ENCODE measurements at regions not wholly inside any gene's neighbourhood (a gene's known extent, or its start where the extent isn't known, plus 50 kb on each side); places are given as distances from the start of the nearest gene placed in this dataset.

DNA sequence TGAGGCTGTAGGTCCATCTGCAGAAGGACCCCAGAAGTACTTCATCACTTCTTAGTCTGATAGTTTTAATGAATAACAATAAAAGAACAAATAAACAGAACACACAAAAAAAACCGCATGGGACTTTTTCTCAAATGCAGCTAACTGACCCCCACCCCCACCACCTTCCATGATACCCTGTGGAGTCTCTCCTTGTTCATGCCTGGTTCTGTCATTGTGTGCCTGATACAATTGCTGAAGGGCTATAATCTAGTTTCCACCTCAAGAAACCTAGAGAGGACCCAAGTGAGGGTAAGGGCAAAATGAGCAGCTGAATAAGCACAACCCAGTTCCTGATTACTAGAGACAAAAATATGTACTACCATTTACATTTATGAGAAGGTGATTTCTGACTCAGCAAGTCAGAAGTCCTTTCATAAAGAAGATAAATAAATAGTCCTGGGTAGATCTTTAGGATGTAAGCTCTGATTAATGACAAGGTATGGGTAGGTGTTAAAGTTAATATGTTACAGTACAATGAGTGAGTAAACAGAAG, 155.1 kb downstream of the TMA16 start:
- no peak for DNase-seq
- intact Hi-C loops (cut with DNase I, micrococcal nuclease) = no loop called here
- TF ChIP-seq, protein P1, sequence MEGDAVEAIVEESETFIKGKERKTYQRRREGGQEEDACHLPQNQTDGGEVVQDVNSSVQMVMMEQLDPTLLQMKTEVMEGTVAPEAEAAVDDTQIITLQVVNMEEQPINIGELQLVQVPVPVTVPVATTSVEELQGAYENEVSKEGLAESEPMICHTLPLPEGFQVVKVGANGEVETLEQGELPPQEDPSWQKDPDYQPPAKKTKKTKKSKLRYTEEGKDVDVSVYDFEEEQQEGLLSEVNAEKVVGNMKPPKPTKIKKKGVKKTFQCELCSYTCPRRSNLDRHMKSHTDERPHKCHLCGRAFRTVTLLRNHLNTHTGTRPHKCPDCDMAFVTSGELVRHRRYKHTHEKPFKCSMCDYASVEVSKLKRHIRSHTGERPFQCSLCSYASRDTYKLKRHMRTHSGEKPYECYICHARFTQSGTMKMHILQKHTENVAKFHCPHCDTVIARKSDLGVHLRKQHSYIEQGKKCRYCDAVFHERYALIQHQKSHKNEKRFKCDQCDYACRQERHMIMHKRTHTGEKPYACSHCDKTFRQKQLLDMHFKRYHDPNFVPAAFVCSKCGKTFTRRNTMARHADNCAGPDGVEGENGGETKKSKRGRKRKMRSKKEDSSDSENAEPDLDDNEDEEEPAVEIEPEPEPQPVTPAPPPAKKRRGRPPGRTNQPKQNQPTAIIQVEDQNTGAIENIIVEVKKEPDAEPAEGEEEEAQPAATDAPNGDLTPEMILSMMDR (IDR thresholded peaks at IDR 0.05) = no peak
- Histone ChIP-seq H3K36me3 (ENCODE audit: low read depth) (no peaks in the 10 kb centered on the region), H3K9me3 (peaks cover 8% of the 10 kb centered on the region), H3K4me1 (ENCODE audit: low read depth) (no peaks in the 10 kb centered on the region), H3K4me3 (no peak overlapping the region)
- no peak for ATAC-seq

DNA sequence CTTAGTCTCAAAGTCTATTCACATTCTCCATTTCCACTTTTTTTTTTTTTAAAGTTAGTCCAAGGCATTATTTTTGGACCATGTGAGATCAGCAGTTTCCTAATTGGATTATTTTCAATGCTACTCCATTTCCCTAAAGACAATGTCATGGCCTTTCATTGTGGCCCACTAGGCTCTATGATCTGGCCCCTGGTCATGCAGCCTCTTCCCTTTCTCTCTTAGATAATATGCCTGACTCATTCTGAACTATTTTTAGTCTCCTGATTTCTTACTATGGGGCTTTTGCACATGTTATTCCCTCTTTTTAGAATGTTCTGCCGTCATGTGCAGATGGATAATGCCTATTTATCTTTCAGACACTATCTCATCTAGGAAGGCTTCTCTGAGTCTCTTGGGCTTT, 157.3 kb downstream of the TMA16 start:
- H3K4me3 ChIP-seq = no peak overlapping the region
- H3K9me3 ChIP-seq = no peaks in the 10 kb centered on the region
- TF ChIP-seq, protein P1 (IDR thresholded peaks at IDR 0.05) = no peak
- intact Hi-C loops (cut with DNase I, micrococcal nuclease) = no loop called here
- DNase-seq (no peak), ATAC-seq (no peak)
- no peaks in the 10 kb centered on the region for H3K4me1 ChIP-seq (ENCODE audit: low read depth)
- H3K36me3 ChIP-seq (ENCODE audit: low read depth) = no peaks in the 10 kb centered on the region

- Histone ChIP-seq H3K9me3 (no peaks in the 10 kb centered on the region), H3K4me1 (ENCODE audit: low read depth) (no peaks in the 10 kb centered on the region), H3K4me3 (no peak overlapping the region), H3K36me3 (ENCODE audit: low read depth) (no peaks in the 10 kb centered on the region)
- ATAC-seq (no peak), DNase-seq (no peak)
- TF ChIP-seq, protein P1 (IDR thresholded peaks at IDR 0.05) = no peak
- intact Hi-C loops (cut with DNase I, micrococcal nuclease) = no loop called here
Measured at GRCh38 chr4:163654621-163655020, 160.1 kb downstream of the TMA16 start.

DNA sequence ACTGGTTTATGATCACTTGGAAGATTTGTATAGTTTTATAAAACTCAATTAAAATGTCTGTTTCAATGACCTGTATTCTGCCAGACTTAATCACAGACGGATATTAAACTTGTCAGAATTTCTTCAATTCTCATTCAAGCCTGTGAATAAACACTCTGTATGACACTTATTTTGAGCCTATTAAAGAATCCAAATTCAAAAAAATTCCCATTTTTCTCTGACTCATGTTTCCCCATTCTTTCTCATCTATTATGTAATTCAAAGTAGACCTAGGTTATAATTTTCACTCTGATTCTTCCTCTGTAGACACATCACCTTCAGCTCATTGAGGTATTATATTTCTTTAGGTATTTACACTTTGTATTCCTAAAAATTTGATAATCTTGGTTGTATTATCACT, 166.1 kb downstream of the TMA16 start:
- DNase-seq (no peak), ATAC-seq (no peak)
- TF ChIP-seq, protein P1 (IDR thresholded peaks at IDR 0.05) = no peak
- Histone ChIP-seq H3K4me3 (no peak overlapping the region), H3K4me1 (ENCODE audit: low read depth) (no peaks in the 10 kb centered on the region), H3K36me3 (ENCODE audit: low read depth) (no peaks in the 10 kb centered on the region), H3K9me3 (no peaks in the 10 kb centered on the region)
- intact Hi-C loops (cut with DNase I, micrococcal nuclease) = no loop called here

- H3K9me3 ChIP-seq = no peaks in the 10 kb centered on the region
- intact Hi-C loops (cut with DNase I, micrococcal nuclease) = no loop called here
- H3K4me3 ChIP-seq = no peak overlapping the region
- TF ChIP-seq, protein P1 (IDR thresholded peaks at IDR 0.05) = no peak
- H3K36me3 ChIP-seq (ENCODE audit: low read depth) = no peaks in the 10 kb centered on the region
- DNase-seq (no peak), ATAC-seq (peak; percentile 49)
- H3K4me1 ChIP-seq (ENCODE audit: low read depth) = no peaks in the 10 kb centered on the region
Measured at GRCh38 chr4:163662768-163663167, 168.3 kb downstream of the TMA16 start.
